ENCODE measurements at regions not wholly inside any gene's neighbourhood (a gene's known extent, or its start where the extent isn't known, plus 50 kb on each side); places are given as distances from the start of the nearest gene placed in this dataset.

DNA sequence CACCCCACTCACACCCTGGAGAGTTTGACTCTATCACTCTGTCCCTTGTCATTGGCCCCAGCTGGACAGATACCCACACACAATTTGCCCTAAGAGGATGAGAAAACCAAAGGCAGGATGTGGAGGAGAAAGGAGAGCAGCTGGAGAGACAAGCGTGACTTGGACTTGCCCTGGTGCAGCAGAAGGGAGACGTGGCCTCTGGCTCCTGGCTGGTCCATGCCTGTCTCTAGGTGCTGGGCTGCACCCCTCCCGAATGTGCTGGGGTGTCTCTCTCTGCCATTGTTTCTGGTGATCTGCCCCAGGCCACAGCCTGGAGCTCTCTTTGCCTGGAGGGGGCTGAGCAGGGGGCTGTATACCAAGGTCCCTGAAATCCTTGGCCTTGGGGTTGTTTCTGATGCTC lies 88.7 kb upstream of the HDAC4 start:
- peaks cover 4% of the 10 kb centered on the region for H3K9me3 Mint-ChIP-seq (ENCODE audit: low read depth, unreplicated experiment)
- CTCF ChIA-PET, result no interaction called here
- intact Hi-C loops (cut with micrococcal nuclease; ENCODE audit: unreplicated experiment), result no loop called here

GRCh38 chr2:239488125-239488524 lies 87.3 kb upstream of the HDAC4 start:
- Mint-ChIP-seq H3K9me3 (ENCODE audit: low read depth, unreplicated experiment) (peaks cover 4% of the 10 kb centered on the region), H3K27me3 (ENCODE audit: unreplicated experiment) (peaks cover 52% of the 10 kb centered on the region), H3K36me3 (ENCODE audit: insufficient read depth, unreplicated experiment) (no peaks in the 10 kb centered on the region), H3K27ac (ENCODE audit: unreplicated experiment) (no peak overlapping the region), H3K4me1 (ENCODE audit: low read depth, unreplicated experiment) (peaks cover under 1% of the 10 kb centered on the region), H3K4me3 (ENCODE audit: low read depth, unreplicated experiment) (no peak overlapping the region)
- intact Hi-C loops (cut with micrococcal nuclease; ENCODE audit: unreplicated experiment), result no loop called here
- CTCF ChIA-PET, result interaction anchor here (0.6 kb wide), 1 partner anchor 1890 kb away, joined by 3 read pairs; no protein-coding TSS in a partner anchor
- TF ChIP-seq CTCF (IDR thresholded peaks at IDR 0.05; ENCODE audit: unreplicated experiment), result no peak
- no peak for DNase-seq
- BruUV-seq (replicated peaks), result no TSS peak

More for the DNA sequence above, 88.7 kb upstream of the HDAC4 start:
- TF ChIP-seq CTCF (IDR thresholded peaks at IDR 0.05; ENCODE audit: unreplicated experiment), result no peak
- Mint-ChIP-seq H3K4me1 (ENCODE audit: low read depth, unreplicated experiment) (no peaks in the 10 kb centered on the region), H3K27me3 (ENCODE audit: unreplicated experiment) (peaks cover 56% of the 10 kb centered on the region), H3K4me3 (ENCODE audit: low read depth, unreplicated experiment) (no peak overlapping the region), H3K36me3 (ENCODE audit: insufficient read depth, unreplicated experiment) (no peaks in the 10 kb centered on the region), H3K27ac (ENCODE audit: unreplicated experiment) (no peak overlapping the region)
- BruUV-seq (replicated peaks), result no TSS peak
- no peak for DNase-seq

GRCh38 chr2:239487272-239487671 lies 86.5 kb upstream of the HDAC4 start:
- CTCF ChIA-PET, result no interaction called here
- intact Hi-C loops (cut with micrococcal nuclease; ENCODE audit: unreplicated experiment), result no loop called here
- H3K27ac Mint-ChIP-seq (ENCODE audit: unreplicated experiment), result no peak overlapping the region
- H3K4me1 Mint-ChIP-seq (ENCODE audit: low read depth, unreplicated experiment), result peaks cover 9% of the 10 kb centered on the region
- BruUV-seq (replicated peaks), result no TSS peak
- no peak for DNase-seq
- TF ChIP-seq CTCF (IDR thresholded peaks at IDR 0.05; ENCODE audit: unreplicated experiment), result no peak
- H3K9me3 Mint-ChIP-seq (ENCODE audit: low read depth, unreplicated experiment), result peaks cover 2% of the 10 kb centered on the region
- H3K36me3 Mint-ChIP-seq (ENCODE audit: insufficient read depth, unreplicated experiment), result peaks cover 3% of the 10 kb centered on the region
- no peak overlapping the region for H3K4me3 Mint-ChIP-seq (ENCODE audit: low read depth, unreplicated experiment)
- H3K27me3 Mint-ChIP-seq (ENCODE audit: unreplicated experiment), result peaks cover 56% of the 10 kb centered on the region

- BruUV-seq (replicated peaks), result no TSS peak
- DNase-seq, result no peak
- intact Hi-C loops (cut with micrococcal nuclease; ENCODE audit: unreplicated experiment), result no loop called here
- Mint-ChIP-seq H3K4me1 (ENCODE audit: low read depth, unreplicated experiment) (peaks cover 15% of the 10 kb centered on the region), H3K9me3 (ENCODE audit: low read depth, unreplicated experiment) (peaks cover 8% of the 10 kb centered on the region), H3K4me3 (ENCODE audit: low read depth, unreplicated experiment) (no peak overlapping the region), H3K27ac (ENCODE audit: unreplicated experiment) (no peak overlapping the region), H3K36me3 (ENCODE audit: insufficient read depth, unreplicated experiment) (peaks cover 5% of the 10 kb centered on the region), H3K27me3 (ENCODE audit: unreplicated experiment) (peaks cover 57% of the 10 kb centered on the region)
- no peak for TF ChIP-seq CTCF (IDR thresholded peaks at IDR 0.05; ENCODE audit: unreplicated experiment)
- CTCF ChIA-PET, result no interaction called here
Measured at GRCh38 chr2:239485622-239486021, 84.8 kb upstream of the HDAC4 start.
